ENCODE measurements at regions not wholly inside any gene's neighbourhood (a gene's known extent, or its start where the extent isn't known, plus 50 kb on each side); places are given as distances from the start of the nearest gene placed in this dataset.

DNA sequence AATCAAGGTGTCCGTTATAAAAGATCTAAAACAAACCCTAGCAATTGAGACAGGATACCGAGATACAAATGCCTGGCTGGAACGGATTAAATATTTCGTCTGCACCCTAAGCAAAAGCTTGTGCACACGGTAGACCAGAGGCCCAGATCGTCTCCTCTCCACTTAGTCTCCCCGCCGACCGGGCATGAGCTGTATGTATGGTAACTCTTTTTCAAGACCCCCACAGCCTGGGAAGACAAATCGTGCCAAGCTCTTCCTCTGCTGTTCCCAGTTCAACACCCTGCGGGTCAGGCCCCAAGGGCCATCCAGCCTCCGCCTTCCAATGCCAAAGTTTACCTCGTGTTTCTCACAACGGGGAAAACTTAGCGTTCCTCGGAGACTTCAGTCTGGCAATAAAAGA lies 285.7 kb upstream of the GALNT17 start:
- POLR2A ChIA-PET = no interaction called here
- Histone ChIP-seq H3K4me3 (ENCODE audit: low read depth, low read length) (no peak overlapping the region), H3K27me3 (ENCODE audit: control insufficient read depth, insufficient read depth, low read length) (no peaks in the 10 kb centered on the region), H3K36me3 (ENCODE audit: control insufficient read depth, insufficient read depth, low read length) (no peaks in the 10 kb centered on the region)
- CTCF ChIA-PET = interaction anchor here (0.9 kb wide), 1 partner anchor 10 kb away, joined by 4 read pairs; no protein-coding TSS in a partner anchor
- no peak for TF ChIP-seq CTCF (IDR thresholded peaks at IDR 0.05; ENCODE audit: insufficient read depth, low read depth, low read length)
- DNase-seq (ENCODE audit: low read depth) = no peak

- no peak overlapping the region for H3K4me3 ChIP-seq (ENCODE audit: low read depth, low read length)
- ChIA-PET CTCF (no interaction called here), POLR2A (no interaction called here)
- H3K27me3 ChIP-seq (ENCODE audit: control insufficient read depth, insufficient read depth, low read length) = no peaks in the 10 kb centered on the region
- H3K36me3 ChIP-seq (ENCODE audit: control insufficient read depth, insufficient read depth, low read length) = no peaks in the 10 kb centered on the region
- TF ChIP-seq CTCF (IDR thresholded peaks at IDR 0.05; ENCODE audit: insufficient read depth, low read depth, low read length) = no peak
- no peak for DNase-seq (ENCODE audit: low read depth)
Measured at GRCh38 chr7:70849580-70850235, 282.2 kb upstream of the GALNT17 start.

- ChIA-PET CTCF (interaction anchor here (0.6 to 2.5 kb wide), 2 partner anchors 880 to 1909 kb away, joined by 3 to 14 read pairs; no protein-coding TSS in a partner anchor), POLR2A (interaction anchor here (0.6 kb wide), 1 partner anchor 47 kb away, joined by 6 read pairs; no protein-coding TSS in a partner anchor)
- TF ChIP-seq CTCF (IDR thresholded peaks at IDR 0.05; ENCODE audit: insufficient read depth, low read depth, low read length) = no peak
- H3K27me3 ChIP-seq (ENCODE audit: control insufficient read depth, insufficient read depth, low read length) = no peaks in the 10 kb centered on the region
- no peaks in the 10 kb centered on the region for H3K36me3 ChIP-seq (ENCODE audit: control insufficient read depth, insufficient read depth, low read length)
- H3K4me3 ChIP-seq (ENCODE audit: low read depth, low read length) = no peak overlapping the region
- DNase-seq (ENCODE audit: low read depth) = no peak
Measured at GRCh38 chr7:70855373-70855772, 276.6 kb upstream of the GALNT17 start.

- no peak for DNase-seq (ENCODE audit: low read depth)
- ChIA-PET CTCF (interaction anchor here (0.7 to 2.6 kb wide), 9 partner anchors 9 to 879 kb away, joined by 3 to 14 read pairs (median 3); no protein-coding TSS in a partner anchor), POLR2A (no interaction called here)
- TF ChIP-seq CTCF (IDR thresholded peaks at IDR 0.05; ENCODE audit: insufficient read depth, low read depth, low read length) = peak; percentile 81
- no peaks in the 10 kb centered on the region for H3K36me3 ChIP-seq (ENCODE audit: control insufficient read depth, insufficient read depth, low read length)
- H3K4me3 ChIP-seq (ENCODE audit: low read depth, low read length) = no peak overlapping the region
- H3K27me3 ChIP-seq (ENCODE audit: control insufficient read depth, insufficient read depth, low read length) = no peaks in the 10 kb centered on the region
Measured at GRCh38 chr7:70856901-70857630, 274.9 kb upstream of the GALNT17 start.

GRCh38 chr7:70857793-70858545 lies 274.0 kb upstream of the GALNT17 start:
- no peak for DNase-seq (ENCODE audit: low read depth)
- Histone ChIP-seq H3K27me3 (ENCODE audit: control insufficient read depth, insufficient read depth, low read length) (no peaks in the 10 kb centered on the region), H3K4me3 (ENCODE audit: low read depth, low read length) (no peak overlapping the region), H3K36me3 (ENCODE audit: control insufficient read depth, insufficient read depth, low read length) (no peaks in the 10 kb centered on the region)
- POLR2A ChIA-PET = no interaction called here
- no peak for TF ChIP-seq CTCF (IDR thresholded peaks at IDR 0.05; ENCODE audit: insufficient read depth, low read depth, low read length)
- CTCF ChIA-PET = interaction anchor here (2.5 to 2.6 kb wide), 2 partner anchors 876 to 878 kb away, joined by 11 to 14 read pairs; no protein-coding TSS in a partner anchor
